ENCODE measurements at regions not wholly inside any gene's neighbourhood (a gene's known extent, or its start where the extent isn't known, plus 50 kb on each side); places are given as distances from the start of the nearest gene placed in this dataset.

DNA sequence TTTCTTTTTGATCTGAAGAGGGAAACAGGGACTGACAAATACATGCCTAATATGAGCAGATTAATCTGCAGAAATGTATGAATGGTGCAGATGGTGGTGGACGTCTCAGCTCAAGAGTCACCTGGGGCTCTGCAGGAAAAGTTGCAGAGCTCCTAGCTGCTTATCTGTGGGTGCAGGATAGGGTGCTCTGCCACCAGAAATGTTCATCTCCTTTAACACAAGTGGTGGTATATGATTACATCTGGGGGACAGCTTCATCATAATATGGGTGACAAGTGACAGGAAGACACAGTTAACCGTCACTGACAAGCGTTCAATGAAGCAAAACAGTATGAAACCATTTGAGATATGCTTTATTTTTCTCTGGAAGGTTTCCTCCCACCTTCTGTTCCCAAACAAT, 121.2 kb upstream of the LINC00305 start:
- H3K79me1 ChIP-seq (ENCODE audit: insufficient read depth, low read depth, low read length, poor library complexity, severe bottlenecking) = no peaks in the 10 kb centered on the region
- no peak overlapping the region for H3K4me2 ChIP-seq (ENCODE audit: insufficient read depth, insufficient read length, low read length)
- H3T11ph ChIP-seq (ENCODE audit: low read length) = no peak overlapping the region
- H2BK120ac ChIP-seq (ENCODE audit: low read depth, low read length, poor library complexity, severe bottlenecking) = no peak overlapping the region
- no peaks in the 10 kb centered on the region for H3K9me3 ChIP-seq (ENCODE audit: control insufficient read depth, low read depth, low read length)
- Mint-ChIP-seq H3K4me1 (peaks cover 47 to 56% of the 10 kb centered on the region in 2 experiments), H3K4me3 (no peak overlapping the region), H3K27ac (no peak overlapping the region), H3K27me3 (ENCODE audit: low read depth) (no peaks in the 10 kb centered on the region), H3K36me3 (ENCODE audit: insufficient read depth in 1 of 3, low read depth in 3 of 3) (peaks cover 10 to 16% (median 11%) of the 10 kb centered on the region in 3 experiments), H3K9me3 (peaks cover 14 to 19% of the 10 kb centered on the region in 2 experiments)
- no peaks in the 10 kb centered on the region for H4K20me1 ChIP-seq (ENCODE audit: control insufficient read depth, insufficient read depth, insufficient read length)
- no peak overlapping the region for H2BK20ac ChIP-seq (ENCODE audit: low read depth, low read length, poor library complexity, severe bottlenecking)
- H2AFZ ChIP-seq (ENCODE audit: low read length) = no peak overlapping the region
- H3K23me2 ChIP-seq (ENCODE audit: insufficient read length, low read depth, low read length, poor library complexity, severe bottlenecking) = no peaks in the 10 kb centered on the region
- H2BK5ac ChIP-seq (ENCODE audit: insufficient read length, low read length) = no peak overlapping the region
- no peak overlapping the region for H4K5ac ChIP-seq (ENCODE audit: insufficient read length, low read depth, low read length)
- H3K4ac ChIP-seq (ENCODE audit: low read depth, low read length) = no peak overlapping the region
- H3K14ac ChIP-seq (ENCODE audit: insufficient read depth, low read length) = no peak overlapping the region
- H4K8ac ChIP-seq (replicated peaks; ENCODE audit: insufficient read length, low read depth, low read length) = no peak overlapping the region
- no peak overlapping the region for H2BK15ac ChIP-seq (ENCODE audit: low read depth, low read length)
- H2BK12ac ChIP-seq (ENCODE audit: insufficient read length, low read depth, low read length) = no peak overlapping the region
- no peak for DNase-seq
- H3K79me2 ChIP-seq (ENCODE audit: insufficient read depth, low read length) = no peaks in the 10 kb centered on the region
- H3K23ac ChIP-seq (ENCODE audit: insufficient read length, low read depth, low read length) = no peak overlapping the region
- H3K4me1 ChIP-seq (ENCODE audit: insufficient read depth, low read length) = peaks cover 9% of the 10 kb centered on the region; the same call in 1 of the 2 replicates
- no peak overlapping the region for H3K27ac ChIP-seq (ENCODE audit: insufficient read length, low read depth, low read length)
- H2AK5ac ChIP-seq (ENCODE audit: insufficient read length, low read length) = no peak overlapping the region
- no CpG with 5 or more reads among the region's 3 CpGs for WGBS (ENCODE audit: extremely low coverage, insufficient read length, low lambda C conversion rate)
- TF ChIP-seq, protein P1, sequence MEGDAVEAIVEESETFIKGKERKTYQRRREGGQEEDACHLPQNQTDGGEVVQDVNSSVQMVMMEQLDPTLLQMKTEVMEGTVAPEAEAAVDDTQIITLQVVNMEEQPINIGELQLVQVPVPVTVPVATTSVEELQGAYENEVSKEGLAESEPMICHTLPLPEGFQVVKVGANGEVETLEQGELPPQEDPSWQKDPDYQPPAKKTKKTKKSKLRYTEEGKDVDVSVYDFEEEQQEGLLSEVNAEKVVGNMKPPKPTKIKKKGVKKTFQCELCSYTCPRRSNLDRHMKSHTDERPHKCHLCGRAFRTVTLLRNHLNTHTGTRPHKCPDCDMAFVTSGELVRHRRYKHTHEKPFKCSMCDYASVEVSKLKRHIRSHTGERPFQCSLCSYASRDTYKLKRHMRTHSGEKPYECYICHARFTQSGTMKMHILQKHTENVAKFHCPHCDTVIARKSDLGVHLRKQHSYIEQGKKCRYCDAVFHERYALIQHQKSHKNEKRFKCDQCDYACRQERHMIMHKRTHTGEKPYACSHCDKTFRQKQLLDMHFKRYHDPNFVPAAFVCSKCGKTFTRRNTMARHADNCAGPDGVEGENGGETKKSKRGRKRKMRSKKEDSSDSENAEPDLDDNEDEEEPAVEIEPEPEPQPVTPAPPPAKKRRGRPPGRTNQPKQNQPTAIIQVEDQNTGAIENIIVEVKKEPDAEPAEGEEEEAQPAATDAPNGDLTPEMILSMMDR (conservative IDR thresholded peaks at IDR 0.05) = no peak
- H4K91ac ChIP-seq (ENCODE audit: insufficient read length, low read depth, low read length) = no peak overlapping the region
- H3K27me3 ChIP-seq (ENCODE audit: insufficient read depth, low read length) = no peaks in the 10 kb centered on the region
- H3K18ac ChIP-seq (ENCODE audit: insufficient read length, low read depth, low read length) = no peak overlapping the region
- H3K56ac ChIP-seq (ENCODE audit: insufficient read length, low read depth, low read length) = no peak overlapping the region
- H3K9ac ChIP-seq (ENCODE audit: extremely low read depth, insufficient read length, low read length) = no peak overlapping the region
